HK-2 (cell line): ENCODE measurements at regions not wholly inside any gene's neighbourhood (a gene's known extent, or its start where the extent isn't known, plus 50 kb on each side); places are given as distances from the start of the nearest gene placed in this dataset.
"Not testable (repeated sequence)": the region's sequence is repeated elsewhere in the genome, so short reads cannot be mapped to it uniquely, and the experiment has no call there.

Source experiments
- DNase-seq: peaks from one replicate; pipeline ENCODE4 v3.0.0-alpha.2; 2018; ENCODE audit not compliant: unreplicated experiment

DNA sequence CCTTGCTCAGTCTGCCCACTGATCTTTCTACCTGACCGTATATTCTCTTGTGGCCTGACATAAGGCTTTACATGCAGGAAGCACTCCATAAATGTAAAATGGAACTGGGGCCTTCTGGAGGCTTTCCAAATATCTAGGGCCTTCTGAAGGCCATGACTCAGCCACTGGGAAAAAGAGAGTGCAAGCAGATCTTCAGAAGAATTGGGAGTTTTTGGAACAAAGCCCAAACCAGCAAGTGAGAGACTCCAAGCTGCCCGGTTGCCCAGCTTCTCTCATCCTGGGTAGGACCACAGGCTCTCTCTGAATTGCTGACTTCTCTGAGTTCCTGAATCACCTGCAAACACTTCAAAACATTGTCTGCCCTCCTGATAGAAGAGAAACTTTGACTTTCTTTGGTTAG, 107.9 kb upstream of the BMAL1 start:
- peak; percentile 7 for DNase-seq

- no peak for DNase-seq
These were observed 103.5 kb upstream of the BMAL1 start for GRCh38 chr11:13174090-13174489.

DNA sequence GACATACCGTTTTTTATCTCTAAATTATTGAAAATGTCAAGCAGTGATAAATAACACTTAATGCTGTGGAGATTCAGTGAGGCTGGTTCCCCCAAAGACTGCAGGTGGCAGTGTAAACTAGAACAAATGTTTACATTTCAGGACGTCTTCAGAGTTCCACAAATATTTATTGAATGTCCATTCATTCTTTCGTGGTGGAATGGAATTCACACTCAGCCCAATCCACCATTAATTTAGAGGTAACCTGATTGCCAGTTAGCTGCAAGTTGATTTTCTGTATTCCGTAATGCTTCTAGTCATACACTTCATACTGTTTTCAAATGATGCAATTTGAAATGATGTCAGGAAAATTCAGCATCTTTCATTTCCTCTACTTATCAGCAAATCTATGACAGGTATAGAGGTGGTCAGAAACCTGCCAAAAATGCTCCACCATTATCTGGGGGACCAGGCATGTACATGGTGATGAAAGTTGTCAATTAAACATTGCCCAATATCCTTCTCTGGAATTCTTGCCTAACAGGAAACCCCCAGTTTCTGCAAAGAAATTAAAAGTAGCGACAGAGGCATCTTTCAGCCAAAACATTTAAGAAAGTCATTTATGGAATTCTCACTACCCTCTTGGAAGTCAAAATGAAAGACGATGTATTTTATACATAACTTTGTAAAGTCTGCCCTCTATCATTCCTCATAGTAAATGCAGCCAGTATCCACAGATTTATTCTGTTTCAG, 94.3 kb upstream of the BMAL1 start:
- DNase-seq = no peak

DNA sequence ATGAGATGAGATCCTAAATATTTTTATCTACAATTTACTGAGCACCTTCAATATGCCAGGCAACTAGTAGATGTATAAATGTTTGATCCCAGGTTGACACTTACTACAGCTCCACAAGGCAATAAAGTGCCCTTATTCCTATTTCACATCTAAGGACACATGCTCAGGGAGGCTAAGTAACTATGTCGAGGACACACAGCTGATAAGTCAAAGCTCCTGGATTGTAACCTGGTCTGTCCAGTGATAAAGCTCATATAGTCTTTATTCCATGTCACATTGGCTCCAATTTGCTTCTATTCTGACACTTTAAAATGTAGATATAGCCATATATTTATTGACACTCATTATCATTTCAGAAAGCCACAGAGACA, 93.8 kb upstream of the BMAL1 start:
- DNase-seq = no peak

DNA sequence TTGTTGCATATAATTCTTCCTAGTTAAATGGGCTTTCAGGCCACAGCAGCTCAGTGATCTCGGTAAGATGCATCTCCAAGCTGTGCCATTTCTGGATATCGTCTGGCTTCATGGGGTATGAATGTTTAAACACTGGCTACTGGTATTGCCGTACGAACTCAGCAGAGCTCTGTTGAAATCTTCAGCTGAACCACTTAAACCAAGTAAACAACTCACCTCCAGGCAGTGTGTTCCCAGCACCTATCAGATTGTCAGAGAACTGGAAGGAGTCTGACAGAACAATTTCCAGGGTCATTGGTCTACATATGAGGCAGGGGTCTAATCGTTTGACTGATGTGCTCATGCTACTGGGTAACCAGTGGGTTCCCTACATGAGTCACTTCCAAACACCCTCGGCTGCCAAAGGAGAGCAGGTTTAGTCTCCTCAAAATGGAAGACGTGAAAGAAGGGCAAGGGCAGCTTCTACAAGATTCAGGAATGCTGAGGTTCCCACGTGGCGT, 93.2 kb upstream of the BMAL1 start:
- DNase-seq = no peak

DNA sequence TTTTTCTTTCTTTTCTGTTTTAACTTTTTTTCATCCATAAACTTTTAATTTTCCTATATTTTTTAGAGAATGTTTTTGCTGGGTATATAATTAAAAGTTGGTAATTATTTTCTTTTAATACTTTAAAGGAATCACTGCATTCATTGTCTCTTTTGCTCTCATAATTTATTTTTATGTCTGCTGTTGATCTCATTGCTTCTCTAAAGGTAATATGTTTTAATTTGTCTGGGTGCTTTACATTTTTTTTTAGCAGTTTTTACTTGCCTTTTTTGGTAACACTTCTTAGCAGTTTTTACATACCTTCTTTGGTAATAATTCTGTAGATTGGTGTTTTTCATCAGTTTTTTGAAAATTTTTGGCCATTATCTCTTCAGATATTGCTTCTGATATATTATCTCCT, 89.4 kb upstream of the BMAL1 start:
- DNase-seq = no peak

DNA sequence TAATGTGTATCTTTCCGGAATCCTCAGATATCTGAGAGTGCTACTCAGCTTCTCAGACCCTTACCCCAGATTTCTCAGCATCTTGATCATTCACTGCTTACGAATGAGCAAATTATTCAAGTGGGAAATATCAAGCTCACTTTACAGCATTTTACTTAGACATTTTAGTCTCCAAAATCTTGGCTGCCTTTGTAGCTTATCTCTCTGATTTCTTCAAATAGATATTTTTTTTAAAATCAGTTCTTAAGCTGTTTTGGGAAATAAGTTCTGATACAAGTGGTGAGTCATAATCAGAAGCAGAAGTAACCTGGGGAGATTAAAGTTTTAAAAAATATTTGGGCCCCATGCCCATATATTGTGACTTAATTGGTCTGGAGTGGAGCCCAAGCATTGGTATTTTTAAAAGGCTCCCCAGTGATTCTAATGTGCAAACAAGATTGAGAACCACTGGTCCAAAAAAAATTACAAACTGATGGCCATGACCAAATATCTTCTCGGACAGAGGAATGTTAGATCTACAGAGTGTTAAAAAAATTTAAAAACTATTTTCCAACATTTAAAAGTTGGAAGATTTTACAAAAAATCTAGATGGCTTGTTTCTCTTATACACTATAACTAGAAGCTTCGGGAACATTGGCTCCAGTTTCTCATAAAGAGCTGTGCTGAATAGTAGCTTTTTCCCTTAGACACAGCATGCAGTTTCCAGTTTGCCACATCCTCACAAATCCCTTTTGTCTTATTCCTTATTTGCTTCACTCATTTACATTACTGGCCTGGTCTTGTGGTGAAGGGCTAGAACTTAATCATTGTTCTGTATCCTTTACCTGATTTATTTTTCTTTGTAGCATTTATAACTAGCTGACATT, 87.8 kb upstream of the BMAL1 start:
- no peak for DNase-seq

DNA sequence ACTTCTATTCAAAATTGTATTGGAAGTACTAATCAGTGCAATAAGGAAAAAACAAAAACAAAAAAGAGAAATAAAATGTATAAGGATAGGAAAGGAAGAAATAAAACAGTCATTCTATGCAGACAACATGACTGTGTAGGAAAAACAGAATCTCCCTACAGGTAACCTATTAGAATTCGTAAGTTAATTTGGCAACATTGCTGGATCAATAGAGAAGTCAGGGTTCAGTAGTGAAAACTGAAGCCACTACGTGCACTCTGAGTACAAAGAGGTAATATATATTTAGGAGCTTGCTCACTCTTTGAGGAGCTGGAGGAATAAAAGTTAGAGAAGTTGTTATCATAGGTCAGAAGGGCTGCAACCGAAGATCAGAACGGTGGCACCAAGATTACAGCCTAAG, 84.0 kb upstream of the BMAL1 start:
- no peak for DNase-seq

GRCh38 chr11:13197374-13197773, 80.2 kb upstream of the BMAL1 start:
- DNase-seq = not testable (repeated sequence)

- DNase-seq = no peak
These were observed 72.1 kb upstream of the BMAL1 start for GRCh38 chr11:13205486-13205885.

GRCh38 chr11:13206086-13206640, 71.4 kb upstream of the BMAL1 start:
- no peak for DNase-seq

DNA sequence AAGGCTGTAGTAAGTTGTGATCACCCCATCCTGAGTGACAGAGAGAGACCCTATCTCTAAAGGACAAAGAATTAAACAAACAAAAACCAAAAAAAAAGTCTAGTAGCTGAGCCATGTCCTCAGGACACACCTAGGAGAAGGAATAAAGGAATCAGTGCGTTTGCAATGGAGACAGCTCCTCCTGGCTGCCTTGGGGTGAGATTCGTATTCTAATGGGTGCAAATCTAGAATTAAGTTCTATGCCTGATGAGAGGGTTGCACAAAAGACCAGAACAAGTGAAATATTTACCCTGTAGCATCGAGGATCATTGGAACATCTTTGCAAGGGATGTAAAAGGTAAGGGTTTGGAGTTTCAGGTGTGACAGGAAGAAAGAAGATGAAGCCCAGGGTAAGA, 70.3 kb upstream of the BMAL1 start:
- no peak for DNase-seq

DNA sequence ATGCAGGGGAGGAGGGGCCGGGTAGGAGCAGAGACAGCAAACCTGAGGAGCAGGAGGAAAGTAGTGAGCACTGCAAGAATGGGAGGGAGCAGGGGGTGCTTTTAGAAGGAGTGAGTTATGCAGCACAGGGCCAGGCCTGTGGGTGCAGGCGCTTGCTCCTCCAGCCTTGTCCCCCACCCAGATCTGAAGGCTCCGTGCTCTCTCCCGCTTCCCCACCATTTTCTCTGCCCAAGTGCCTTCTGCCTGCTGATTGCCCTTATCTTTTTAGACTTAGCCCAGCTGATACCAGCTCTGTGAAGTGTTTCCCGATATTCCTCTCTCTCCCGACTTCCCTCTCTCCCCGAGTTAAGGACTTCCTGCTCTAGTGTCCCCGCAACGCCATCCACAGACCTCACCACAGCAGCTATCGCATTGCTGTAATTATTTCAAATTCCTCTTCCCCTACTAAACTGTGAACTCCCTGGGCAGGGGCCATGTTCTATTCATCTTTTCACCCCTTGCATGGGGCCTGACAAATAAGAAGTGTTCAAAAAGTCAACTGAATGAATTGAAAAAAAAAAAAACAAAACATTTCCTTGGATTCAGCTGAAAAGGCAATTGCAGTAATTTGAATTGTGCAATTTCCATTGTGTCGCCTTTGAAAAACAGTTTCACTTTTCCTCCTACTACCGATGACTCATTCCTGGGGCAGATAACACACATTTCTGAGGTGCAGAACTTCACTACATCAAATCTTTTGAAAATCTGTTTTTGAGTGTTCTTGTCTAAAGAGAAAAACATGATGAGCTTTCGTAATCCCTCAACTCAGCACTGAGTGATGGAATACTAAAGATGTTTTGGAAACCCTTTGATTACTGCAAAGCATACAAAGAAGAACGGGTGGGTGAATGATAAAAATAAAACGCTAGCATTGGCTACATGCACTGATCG, 69.7 kb upstream of the BMAL1 start:
- DNase-seq = no peak

- no peak for DNase-seq
These were observed 68.7 kb upstream of the BMAL1 start for GRCh38 chr11:13208921-13209320.

DNA sequence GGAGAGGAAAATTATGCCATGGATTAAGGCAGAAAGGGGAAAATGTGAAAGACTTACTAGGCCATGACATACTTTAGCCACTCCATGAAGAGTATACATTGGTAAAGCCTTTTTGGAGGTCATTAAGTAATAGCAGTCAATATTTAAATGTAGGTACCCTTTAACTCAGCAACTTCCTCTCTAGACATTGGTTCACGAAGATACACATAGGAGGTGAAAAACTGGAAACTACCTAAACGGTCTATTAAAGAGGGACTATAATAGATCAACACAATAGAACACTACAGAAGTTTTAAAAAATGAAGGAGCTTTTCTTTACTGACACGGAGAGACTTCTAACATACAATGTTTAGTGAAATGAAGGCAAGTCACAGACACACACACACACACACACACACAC, 68.2 kb upstream of the BMAL1 start:
- no peak for DNase-seq

DNA sequence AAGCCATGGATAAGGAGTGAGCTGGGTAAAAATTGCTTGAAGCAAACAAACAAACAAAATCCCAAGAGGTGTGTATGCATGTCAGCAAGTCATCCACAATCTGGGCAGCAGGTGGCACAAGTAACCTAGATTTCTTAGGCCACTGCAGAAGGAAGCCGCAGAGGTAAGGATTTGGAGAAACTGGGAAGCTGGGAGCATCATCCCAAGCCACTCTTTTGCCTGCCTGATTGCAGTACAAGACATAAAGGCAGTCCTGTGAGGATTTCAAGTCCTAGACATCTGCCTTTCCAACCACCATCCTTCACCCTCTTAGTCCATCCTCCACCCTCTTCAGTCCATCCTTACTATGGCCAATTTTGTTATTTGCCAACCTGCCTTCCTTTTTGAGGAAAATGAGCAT, 67.2 kb upstream of the BMAL1 start:
- peak; percentile 46 for DNase-seq

DNA sequence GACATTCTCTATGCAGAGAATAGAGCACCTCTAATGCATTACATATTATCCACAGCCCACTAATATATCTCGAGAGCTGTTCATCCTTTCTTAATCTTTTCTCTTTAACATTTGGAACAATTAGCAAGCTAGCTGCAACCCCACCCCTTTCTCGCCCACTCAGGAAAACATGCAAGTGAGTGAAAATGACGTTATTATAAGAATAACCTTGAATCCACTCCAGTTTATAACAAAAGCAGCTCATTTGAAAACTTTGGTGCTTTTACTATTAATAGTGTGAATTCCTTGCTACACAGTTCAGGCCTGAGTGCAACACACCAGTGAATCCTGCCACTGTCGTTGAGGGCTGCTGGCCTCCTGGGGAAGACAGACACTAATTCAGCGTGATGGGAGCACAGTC, 63.3 kb upstream of the BMAL1 start:
- no peak for DNase-seq

DNA sequence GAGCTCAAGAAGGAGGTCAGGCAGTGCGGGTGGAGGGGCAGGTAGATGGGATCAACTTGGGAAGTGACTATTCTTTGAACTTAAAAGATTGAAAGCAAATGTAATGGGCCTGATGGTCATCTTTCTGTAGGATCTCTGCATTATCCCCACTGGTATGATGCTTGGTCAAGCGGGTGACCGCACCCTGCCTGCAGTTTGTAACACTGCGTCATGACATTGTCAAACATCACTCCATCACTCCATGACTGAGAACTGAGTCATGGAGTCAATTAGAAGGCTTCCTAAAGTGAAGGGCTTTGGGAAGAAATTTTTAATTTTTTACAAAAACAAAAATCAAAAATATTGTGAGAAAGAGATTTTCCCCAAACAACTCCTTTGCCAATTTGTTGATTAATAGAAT, 62.4 kb upstream of the BMAL1 start:
- DNase-seq = peak; percentile 37

DNA sequence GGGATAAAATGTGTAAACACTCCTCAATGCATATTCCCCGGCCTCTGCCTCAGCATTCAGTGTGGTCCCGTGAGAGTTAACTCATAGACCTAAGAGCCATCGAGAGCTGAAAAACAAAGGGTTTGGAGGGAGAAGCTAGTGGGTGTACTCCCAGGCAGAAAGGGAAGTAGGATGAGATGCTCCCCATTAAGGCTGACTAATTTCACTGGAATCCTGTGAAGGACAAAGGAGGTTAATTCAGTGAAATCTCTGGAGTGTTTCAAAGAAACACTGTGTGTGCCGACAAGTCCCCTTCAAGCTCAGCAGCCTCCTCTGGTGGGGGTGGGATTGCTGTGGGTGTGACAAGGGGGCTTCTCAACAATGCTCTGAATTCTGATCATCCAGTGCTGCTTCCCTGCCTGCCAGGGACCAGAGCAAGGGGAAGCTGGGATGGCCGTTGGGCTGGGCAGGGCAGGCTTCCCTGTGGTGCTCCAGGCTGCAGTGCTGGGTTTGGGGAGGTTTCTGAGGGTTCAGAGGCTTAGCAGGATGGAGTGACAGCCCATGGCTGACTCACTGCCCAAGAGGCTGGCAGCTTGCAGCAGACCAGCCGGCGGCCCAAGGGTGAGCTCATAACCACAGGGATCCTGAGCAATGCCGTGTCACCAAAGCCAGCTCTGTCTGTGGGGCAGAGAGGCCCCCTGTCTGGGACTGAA, 61.4 kb upstream of the BMAL1 start:
- DNase-seq = peak; percentile 89

GRCh38 chr11:13216711-13217075, 60.9 kb upstream of the BMAL1 start:
- DNase-seq = no peak

DNA sequence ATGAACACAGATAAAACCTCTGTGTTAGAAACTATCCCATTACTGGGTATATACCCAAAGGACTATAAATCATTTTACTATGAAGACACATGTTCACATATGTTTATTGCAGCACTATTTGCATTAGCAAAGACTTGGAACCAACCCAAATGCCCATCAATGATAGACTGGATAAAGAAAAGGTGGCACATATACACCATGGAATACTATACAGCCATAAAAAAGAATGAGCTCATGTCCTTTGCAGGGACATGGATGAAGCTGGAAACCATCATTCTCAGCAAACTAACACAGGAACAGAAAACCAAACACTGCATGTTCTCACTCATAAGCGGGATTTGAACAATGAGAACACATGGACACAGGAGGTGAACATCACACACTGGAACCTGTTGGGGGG, 58.9 kb upstream of the BMAL1 start:
- DNase-seq = not testable (repeated sequence)
